HUES6 (cell line): ENCODE measurements at regions not wholly inside any gene's neighbourhood (a gene's known extent, or its start where the extent isn't known, plus 50 kb on each side); places are given as distances from the start of the nearest gene placed in this dataset.
"Not testable (repeated sequence)": the region's sequence is repeated elsewhere in the genome, so short reads cannot be mapped to it uniquely, and the experiment has no call there.

ENCODE experiments used
- H3K27ac ChIP-seq: 2 replicates; pipeline ENCODE4 v1.7.0; 2013; ENCODE audit warnings: low read depth, mild to moderate bottlenecking, low read length, inconsistent platforms
- H3K27me3 ChIP-seq: 2 replicates; pipeline ENCODE4 v1.6.1; 2013; ENCODE audit warnings: low read length; ENCODE audit not compliant: control insufficient read depth, insufficient read depth
- H3K36me3 ChIP-seq: 2 replicates; pipeline ENCODE4 v1.6.1; 2013; ENCODE audit warnings: low read length; ENCODE audit not compliant: control insufficient read depth, insufficient read depth
- H3K4me1 ChIP-seq: 2 replicates; pipeline ENCODE4 v1.6.1; 2013; ENCODE audit warnings: low read length; ENCODE audit not compliant: control insufficient read depth, insufficient read depth
- H3K4me3 ChIP-seq: 2 replicates; pipeline ENCODE4 v1.5.1; 2013; ENCODE audit warnings: low read depth, low read length
- H3K9ac ChIP-seq: one replicate; pipeline ENCODE4 v1.6.1; 2013; ENCODE audit warnings: mild to moderate bottlenecking, low read length
- H3K9me3 ChIP-seq: 2 replicates; pipeline ENCODE4 v1.6.1; 2013; ENCODE audit warnings: low read depth, low read length; ENCODE audit not compliant: control insufficient read depth, insufficient read depth

- Histone ChIP-seq H3K4me1 (no peaks in the 10 kb centered on the region; the same call in 1 of the 2 replicates), H3K9me3 (peaks cover 22% of the 10 kb centered on the region), H3K27ac (no peak overlapping the region), H3K36me3 (no peaks in the 10 kb centered on the region), H3K9ac (no peak overlapping the region), H3K4me3 (no peak overlapping the region), H3K27me3 (no peaks in the 10 kb centered on the region)
Measured at GRCh38 chrX:40887476-40887875, 152.1 kb upstream of the MED14 start.

- Histone ChIP-seq H3K36me3 (no peaks in the 10 kb centered on the region), H3K4me3 (no peak overlapping the region), H3K9ac (no peak overlapping the region), H3K27me3 (no peaks in the 10 kb centered on the region), H3K4me1 (no peaks in the 10 kb centered on the region; the same call in 1 of the 2 replicates), H3K9me3 (peaks cover 30% of the 10 kb centered on the region), H3K27ac (no peak overlapping the region)
Measured at GRCh38 chrX:40891798-40892197, 156.5 kb upstream of the MED14 start.

DNA sequence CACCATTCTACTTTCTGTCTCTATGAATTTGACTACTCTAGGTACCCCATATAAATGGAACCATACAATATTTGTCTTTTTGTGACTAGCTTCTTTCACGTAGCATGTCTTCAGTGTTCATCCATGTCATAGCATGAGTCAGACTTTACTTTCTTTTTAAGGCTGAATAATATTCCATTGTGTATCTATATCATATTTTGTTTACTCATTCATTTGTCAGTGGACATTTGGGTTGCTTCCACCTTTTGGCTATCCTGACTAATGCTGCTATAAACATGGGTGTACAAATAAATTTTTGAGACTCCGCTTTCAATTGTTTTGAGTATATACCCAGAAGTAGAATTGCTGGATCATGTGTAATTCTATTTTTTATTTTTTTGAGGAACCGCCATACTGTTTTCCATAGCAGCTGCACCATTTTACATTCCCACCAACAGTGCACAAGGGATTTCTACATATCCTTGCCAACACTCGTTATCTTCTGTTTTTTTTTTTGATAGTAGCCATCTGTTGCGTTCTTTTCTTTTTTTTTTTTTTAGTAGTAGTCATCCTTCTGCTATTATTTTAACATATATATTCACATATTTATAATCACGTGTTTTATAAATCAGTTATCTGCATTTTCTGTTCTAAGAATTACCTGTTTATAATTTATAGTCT is 158.0 kb upstream of the MED14 start:
- Histone ChIP-seq H3K9ac (no peak overlapping the region), H3K27me3 (no peaks in the 10 kb centered on the region), H3K9me3 (peaks cover 27% of the 10 kb centered on the region), H3K4me1 (peaks cover 8% of the 10 kb centered on the region), H3K36me3 (no peaks in the 10 kb centered on the region), H3K27ac (no peak overlapping the region), H3K4me3 (no peak overlapping the region)

- peaks cover 29% of the 10 kb centered on the region for H3K9me3 ChIP-seq
- no peak overlapping the region for H3K4me3 ChIP-seq
- no peak overlapping the region for H3K27ac ChIP-seq
- H3K9ac ChIP-seq = no peak overlapping the region
- H3K27me3 ChIP-seq = no peaks in the 10 kb centered on the region
- no peaks in the 10 kb centered on the region for H3K36me3 ChIP-seq
- peaks cover 8% of the 10 kb centered on the region for H3K4me1 ChIP-seq
Measured at GRCh38 chrX:40895246-40895645, 159.9 kb upstream of the MED14 start.

DNA sequence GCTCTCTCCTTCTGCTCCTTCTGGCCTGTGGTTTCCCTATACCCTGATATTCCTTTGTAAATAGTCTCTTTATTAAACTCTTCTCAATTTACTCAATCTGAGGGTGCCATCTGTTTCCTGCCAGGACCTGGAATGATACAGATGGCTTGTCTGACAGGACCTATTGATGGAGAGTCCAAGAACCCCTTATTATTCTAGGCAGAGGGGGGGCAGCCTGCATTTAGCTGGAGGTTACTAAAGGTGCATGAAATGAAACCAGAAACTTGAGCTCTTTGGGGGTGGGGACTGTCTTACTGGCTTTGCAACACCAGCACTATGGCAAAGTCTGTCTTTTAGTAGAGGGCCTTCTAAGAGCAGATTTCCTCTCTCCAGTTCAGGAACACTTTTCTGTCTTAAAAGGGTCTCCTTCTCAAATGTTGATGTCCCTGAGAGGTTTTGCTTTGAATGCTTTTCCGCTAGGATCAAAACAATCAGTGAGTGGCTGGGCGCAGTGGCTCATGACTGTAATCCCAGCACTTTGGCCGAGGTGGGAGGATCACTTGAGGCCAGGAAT is 162.5 kb upstream of the MED14 start:
- Histone ChIP-seq H3K4me1 (peaks cover 8% of the 10 kb centered on the region), H3K27me3 (no peaks in the 10 kb centered on the region), H3K36me3 (no peaks in the 10 kb centered on the region), H3K4me3 (no peak overlapping the region), H3K9me3 (peaks cover 13% of the 10 kb centered on the region; the same call in 1 of the 2 replicates), H3K9ac (no peak overlapping the region), H3K27ac (no peak overlapping the region)

- not testable (repeated sequence) for H3K27ac ChIP-seq, H3K4me1 ChIP-seq, H3K36me3 ChIP-seq, H3K9ac ChIP-seq, H3K27me3 ChIP-seq, H3K4me3 ChIP-seq
- H3K9me3 ChIP-seq = peaks cover 12% of the 10 kb centered on the region; the same call in 1 of the 2 replicates
Measured at GRCh38 chrX:40904739-40905138, 169.4 kb upstream of the MED14 start.

GRCh38 chrX:40908026-40908425 is 172.7 kb upstream of the MED14 start:
- Histone ChIP-seq H3K36me3 (no peaks in the 10 kb centered on the region), H3K4me3 (no peak overlapping the region), H3K27ac (no peak overlapping the region), H3K4me1 (peaks cover 6% of the 10 kb centered on the region; the same call in 1 of the 2 replicates), H3K9me3 (peaks cover 10% of the 10 kb centered on the region; the same call in 1 of the 2 replicates), H3K9ac (no peak overlapping the region), H3K27me3 (no peaks in the 10 kb centered on the region)

GRCh38 chrX:40908857-40909475 is 173.6 kb upstream of the MED14 start:
- peaks cover 6% of the 10 kb centered on the region; the same call in 1 of the 2 replicates for H3K4me1 ChIP-seq
- H3K27ac ChIP-seq = no peak overlapping the region
- H3K4me3 ChIP-seq = no peak overlapping the region
- H3K9me3 ChIP-seq = 0 out of 2 replicates have a peak, but pooled peaks cover 7% of the 10 kb centered on the region
- H3K9ac ChIP-seq = no peak overlapping the region
- no peaks in the 10 kb centered on the region for H3K27me3 ChIP-seq
- H3K36me3 ChIP-seq = no peaks in the 10 kb centered on the region

DNA sequence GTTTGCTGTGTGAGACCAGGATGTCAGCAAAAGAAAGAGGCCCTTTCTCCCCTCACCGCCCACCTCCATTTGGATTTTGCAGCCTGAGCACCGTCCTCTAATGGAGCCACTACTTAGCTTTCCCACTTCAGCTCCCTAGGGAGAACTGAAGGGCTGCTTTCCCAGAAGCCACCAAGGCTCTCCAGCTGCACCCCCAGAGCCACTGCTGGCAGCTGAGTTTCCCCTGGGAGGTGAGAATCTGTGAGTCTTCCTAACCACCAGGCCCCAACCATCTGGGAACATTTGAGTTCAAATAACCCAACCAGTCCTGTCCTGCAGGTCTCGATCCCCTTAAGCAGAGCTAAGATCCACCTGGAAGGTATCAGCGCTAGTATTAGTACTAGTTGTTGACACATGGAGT is 173.1 kb upstream of the USP9X start:
- no peaks in the 10 kb centered on the region for H3K36me3 ChIP-seq
- H3K27ac ChIP-seq = no peak overlapping the region
- H3K27me3 ChIP-seq = no peaks in the 10 kb centered on the region
- peaks cover 6% of the 10 kb centered on the region; the same call in 1 of the 2 replicates for H3K4me1 ChIP-seq
- H3K9ac ChIP-seq = no peak overlapping the region
- H3K4me3 ChIP-seq = no peak overlapping the region
- peaks cover 10% of the 10 kb centered on the region for H3K9me3 ChIP-seq

DNA sequence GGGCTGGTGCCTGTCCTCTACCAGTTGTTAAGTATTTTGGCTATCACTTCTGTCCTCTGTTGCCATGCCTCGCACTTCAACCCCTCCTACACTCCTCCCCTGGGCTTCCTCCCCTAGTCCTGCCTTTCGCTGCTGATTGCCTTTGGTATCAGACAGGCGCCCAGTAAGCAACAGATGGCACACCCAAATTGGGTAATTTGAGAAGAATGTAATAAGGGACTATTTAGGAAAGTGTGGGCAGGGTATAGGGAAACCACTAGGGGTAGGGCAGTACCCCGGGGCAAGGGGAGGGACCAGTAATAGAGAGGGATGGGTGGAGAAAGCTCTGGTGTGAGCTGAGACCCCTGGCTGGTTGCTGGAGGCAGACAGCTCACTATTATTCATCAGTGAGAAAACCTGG is 172.7 kb upstream of the USP9X start:
- Histone ChIP-seq H3K27me3 (no peaks in the 10 kb centered on the region), H3K36me3 (no peaks in the 10 kb centered on the region), H3K9ac (no peak overlapping the region), H3K9me3 (peaks cover 10% of the 10 kb centered on the region), H3K27ac (no peak overlapping the region), H3K4me3 (no peak overlapping the region), H3K4me1 (peaks cover 6% of the 10 kb centered on the region; the same call in 1 of the 2 replicates)

DNA sequence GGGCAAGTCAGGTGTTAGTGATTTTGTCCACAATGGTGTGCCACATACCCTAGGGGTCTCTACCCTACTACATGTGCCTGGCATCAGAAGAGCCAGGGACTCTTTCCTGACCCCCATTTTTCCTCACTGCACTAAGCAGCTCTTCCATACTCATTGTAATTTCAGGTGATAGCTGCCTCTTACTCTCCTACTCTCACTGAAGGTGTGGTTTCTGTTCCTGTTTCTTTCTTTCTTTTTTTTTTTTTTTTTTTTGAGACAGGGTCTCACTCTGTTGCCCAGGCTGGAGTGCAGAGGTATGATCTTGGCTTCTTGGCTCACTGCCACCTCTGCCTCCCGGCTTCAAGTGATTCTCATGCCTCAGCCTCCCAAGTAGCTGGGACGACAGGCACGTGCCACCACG is 164.9 kb upstream of the USP9X start:
- Histone ChIP-seq H3K4me3 (no peak overlapping the region), H3K9me3 (peaks cover 34% of the 10 kb centered on the region), H3K9ac (no peak overlapping the region), H3K4me1 (peaks cover 4% of the 10 kb centered on the region; the same call in 1 of the 2 replicates), H3K36me3 (no peaks in the 10 kb centered on the region), H3K27ac (no peak overlapping the region), H3K27me3 (no peaks in the 10 kb centered on the region)
